ENCODE measurements at regions not wholly inside any gene's neighbourhood (a gene's known extent, or its start where the extent isn't known, plus 50 kb on each side); places are given as distances from the start of the nearest gene placed in this dataset.

DNA sequence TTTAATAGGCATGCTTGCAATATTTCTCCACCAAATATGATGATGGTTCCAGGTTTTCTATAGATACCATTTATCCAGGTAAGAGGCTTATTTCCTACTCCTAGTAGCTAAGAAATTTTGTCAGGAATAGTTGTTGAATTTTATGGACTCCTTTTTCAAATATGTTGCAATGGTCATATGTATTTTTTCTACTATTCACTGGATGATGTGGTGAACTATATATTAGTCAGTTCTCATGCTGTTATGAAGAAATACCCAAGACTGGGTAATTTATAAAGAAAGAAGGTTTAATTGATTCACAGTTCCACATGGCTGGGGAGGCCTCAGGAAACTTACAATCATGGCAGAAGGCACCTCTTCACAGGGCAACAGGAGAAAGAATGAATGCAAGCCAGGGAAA is 141.1 kb upstream of the NR3C1 start:
- no peaks in the 10 kb centered on the region for H3K36me3 ChIP-seq (ENCODE audit: control insufficient read depth in 4 of 4, insufficient read depth in 4 of 4, low read length in 3 of 4)
- POLR2A ChIA-PET = no interaction called here

DNA sequence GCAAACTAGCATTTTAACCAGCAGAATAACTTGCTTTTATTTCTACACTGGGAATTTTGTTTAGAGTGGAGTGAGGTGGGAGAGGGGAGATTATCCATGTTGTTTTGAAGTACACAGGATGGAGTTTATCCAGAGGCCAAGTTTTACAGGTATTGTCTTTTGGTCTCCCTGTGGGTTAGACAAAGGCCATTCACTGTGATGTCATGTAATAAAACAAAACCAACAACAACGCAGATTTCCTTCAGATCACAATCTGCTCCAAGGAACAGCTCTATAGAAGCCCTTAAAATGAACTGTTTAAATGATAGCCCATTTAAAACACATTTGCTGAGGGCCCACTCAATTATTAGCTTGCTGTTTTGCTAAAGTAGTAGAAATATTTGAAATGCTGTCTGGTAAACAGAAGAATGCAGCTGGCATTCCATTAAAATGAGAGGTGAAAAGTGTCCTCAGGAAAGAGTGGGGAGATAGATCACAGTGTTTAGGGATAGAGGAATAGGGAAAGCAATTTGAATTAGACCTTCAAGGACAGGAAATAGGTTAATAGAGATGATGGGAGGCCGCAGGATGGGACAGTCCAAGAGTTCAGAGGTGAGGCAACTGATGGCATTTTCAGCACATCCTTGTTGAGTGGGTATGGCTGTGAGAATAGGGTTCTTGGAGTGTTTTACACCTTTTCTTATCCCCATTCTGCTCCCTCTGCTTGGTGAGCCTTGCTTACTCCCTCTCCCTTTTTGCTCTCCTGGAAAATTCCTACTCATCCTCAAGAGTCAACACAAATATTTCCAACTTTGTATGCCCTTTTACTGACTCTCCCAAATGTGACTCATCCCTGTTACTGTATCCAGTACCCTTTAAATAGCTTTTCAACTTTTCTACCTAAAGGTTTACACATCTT is 140.1 kb upstream of the NR3C1 start:
- Histone ChIP-seq H3K4me3 (ENCODE audit: control insufficient read depth in 1 of 7, extremely low read depth in 1 of 7, insufficient read depth in 4 of 7, low read depth in 2 of 7, low read length in 6 of 7) (no peak overlapping the region), H3K27me3 (replicated peaks in 2 of 5; ENCODE audit: control insufficient read depth in 4 of 5, insufficient read depth in 5 of 5, low read length in 4 of 5) (no peaks in the 10 kb centered on the region), H3K36me3 (ENCODE audit: control insufficient read depth in 4 of 4, insufficient read depth in 4 of 4, low read length in 3 of 4) (no peaks in the 10 kb centered on the region), H3K4me1 (ENCODE audit: control extremely low read depth in 1 of 4, control insufficient read depth in 4 of 4, insufficient read depth in 4 of 4, low read length in 3 of 4) (no peaks in the 10 kb centered on the region), H3K27ac (ENCODE audit: insufficient read depth in 1 of 2, low read depth in 1 of 2, low read length in 2 of 2, poor library complexity in 1 of 2, severe bottlenecking in 2 of 2) (no peak overlapping the region), H3K9me3 (ENCODE audit: control extremely low read depth in 1 of 5, control insufficient read depth in 4 of 5, insufficient read depth in 2 of 5, low read depth in 1 of 5, low read length in 4 of 5) (peaks cover 0 to 12% (median 5%) of the 10 kb centered on the region in 5 experiments)
- WGBS (ENCODE audit: insufficient coverage) = no CpG with 5 or more reads among the region's 2 CpGs
- no peak for DNase-seq
- CTCF ChIA-PET = no interaction called here
- POLR2A ChIA-PET = no interaction called here

More for the DNA sequence above, 141.1 kb upstream of the NR3C1 start:
- H3K4me3 ChIP-seq (ENCODE audit: control insufficient read depth in 1 of 7, extremely low read depth in 1 of 7, insufficient read depth in 4 of 7, low read depth in 2 of 7, low read length in 6 of 7) = no peak overlapping the region
- CTCF ChIA-PET = no interaction called here
- H3K27me3 ChIP-seq (replicated peaks in 2 of 5; ENCODE audit: control insufficient read depth in 4 of 5, insufficient read depth in 5 of 5, low read length in 4 of 5) = no peaks in the 10 kb centered on the region
- H3K4me1 ChIP-seq (ENCODE audit: control extremely low read depth in 1 of 4, control insufficient read depth in 4 of 4, insufficient read depth in 4 of 4, low read length in 3 of 4) = no peaks in the 10 kb centered on the region
- H3K27ac ChIP-seq (ENCODE audit: insufficient read depth in 1 of 2, low read depth in 1 of 2, low read length in 2 of 2, poor library complexity in 1 of 2, severe bottlenecking in 2 of 2) = no peak overlapping the region
- H3K9me3 ChIP-seq (ENCODE audit: control extremely low read depth in 1 of 5, control insufficient read depth in 4 of 5, insufficient read depth in 2 of 5, low read depth in 1 of 5, low read length in 4 of 5) = peaks cover 0 to 4% (median 4%) of the 10 kb centered on the region in 5 experiments
- no peak for DNase-seq

DNA sequence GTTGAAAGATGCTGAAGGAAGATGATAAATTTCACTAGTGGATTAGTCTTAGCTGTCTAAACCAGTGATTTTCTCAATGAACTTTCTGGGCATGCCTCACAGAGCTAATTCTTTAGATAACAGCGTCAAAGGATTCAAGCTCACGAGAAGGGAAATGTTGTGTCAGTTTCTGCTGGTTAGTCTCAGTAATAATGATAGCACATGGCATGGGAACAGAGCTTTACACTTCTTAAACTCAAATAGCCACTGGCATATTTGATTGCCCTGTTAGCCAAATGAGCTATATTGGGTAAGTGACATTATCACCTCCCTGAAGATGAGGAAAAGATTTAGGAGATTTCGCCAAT is 139.3 kb upstream of the NR3C1 start:
- Histone ChIP-seq H3K36me3 (ENCODE audit: control insufficient read depth in 4 of 4, insufficient read depth in 4 of 4, low read length in 3 of 4) (no peaks in the 10 kb centered on the region), H3K4me3 (ENCODE audit: control insufficient read depth in 1 of 7, extremely low read depth in 1 of 7, insufficient read depth in 4 of 7, low read depth in 2 of 7, low read length in 6 of 7) (no peak overlapping the region), H3K27ac (ENCODE audit: insufficient read depth in 1 of 2, low read depth in 1 of 2, low read length in 2 of 2, poor library complexity in 1 of 2, severe bottlenecking in 2 of 2) (no peak overlapping the region), H3K9me3 (ENCODE audit: control extremely low read depth in 1 of 5, control insufficient read depth in 4 of 5, insufficient read depth in 2 of 5, low read depth in 1 of 5, low read length in 4 of 5) (peaks cover 0 to 12% (median 5%) of the 10 kb centered on the region in 5 experiments), H3K27me3 (replicated peaks in 2 of 5; ENCODE audit: control insufficient read depth in 4 of 5, insufficient read depth in 5 of 5, low read length in 4 of 5) (no peaks in the 10 kb centered on the region), H3K4me1 (ENCODE audit: control extremely low read depth in 1 of 4, control insufficient read depth in 4 of 4, insufficient read depth in 4 of 4, low read length in 3 of 4) (no peaks in the 10 kb centered on the region)
- CTCF ChIA-PET = no interaction called here
- WGBS (ENCODE audit: insufficient coverage) = 100% methylated on average over 2 of the region's 3 CpGs
- POLR2A ChIA-PET = interaction anchor here (0.5 kb wide), 1 partner anchor 315 kb away, joined by 4 read pairs; no protein-coding TSS in a partner anchor
- no peak for DNase-seq

DNA sequence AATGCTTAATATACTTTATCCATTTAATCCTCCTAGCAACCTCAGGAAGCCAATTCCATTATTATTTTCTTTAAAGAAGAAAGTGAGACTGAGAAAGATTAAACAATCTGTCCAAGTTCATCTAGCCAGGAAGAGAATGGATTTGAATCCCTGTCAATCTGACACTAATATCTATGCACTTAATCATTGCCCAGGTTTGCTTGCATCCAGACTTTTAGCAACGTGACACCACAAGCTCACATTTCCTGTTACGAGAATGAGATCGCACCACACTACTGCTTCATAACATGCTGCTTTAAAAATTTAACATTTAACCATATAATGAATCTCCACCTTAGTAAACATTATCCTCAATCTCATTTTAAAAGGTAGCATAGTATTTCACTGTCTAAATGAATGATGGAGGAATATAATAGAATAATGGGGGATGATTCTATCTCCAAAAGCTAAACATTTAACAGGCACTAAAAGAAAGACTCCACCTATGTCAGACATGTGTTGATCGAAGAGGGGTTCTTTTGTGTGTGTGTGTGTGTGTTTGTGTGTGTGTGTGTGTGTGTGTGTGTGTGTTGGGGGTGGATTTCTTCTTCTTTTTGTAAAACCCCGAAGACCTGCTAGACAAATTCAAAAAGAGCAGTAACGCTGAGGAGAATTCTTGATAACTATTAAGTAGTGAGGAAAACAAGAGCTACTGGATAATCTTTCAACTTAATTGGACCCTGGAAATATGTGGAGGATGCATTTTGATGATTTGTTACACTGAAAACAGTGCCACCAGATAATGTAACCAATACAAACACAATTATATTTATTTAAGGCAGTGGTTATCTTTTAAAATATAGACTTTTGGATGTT is 138.7 kb upstream of the NR3C1 start:
- Histone ChIP-seq H3K27ac (ENCODE audit: insufficient read depth in 1 of 2, low read depth in 1 of 2, low read length in 2 of 2, poor library complexity in 1 of 2, severe bottlenecking in 2 of 2) (no peak overlapping the region), H3K36me3 (ENCODE audit: control insufficient read depth in 4 of 4, insufficient read depth in 4 of 4, low read length in 3 of 4) (no peaks in the 10 kb centered on the region), H3K9me3 (ENCODE audit: control extremely low read depth in 1 of 5, control insufficient read depth in 4 of 5, insufficient read depth in 2 of 5, low read depth in 1 of 5, low read length in 4 of 5) (peaks cover 0 to 12% (median 4%) of the 10 kb centered on the region in 5 experiments), H3K4me1 (ENCODE audit: control extremely low read depth in 1 of 4, control insufficient read depth in 4 of 4, insufficient read depth in 4 of 4, low read length in 3 of 4) (no peaks in the 10 kb centered on the region), H3K27me3 (replicated peaks in 2 of 5; ENCODE audit: control insufficient read depth in 4 of 5, insufficient read depth in 5 of 5, low read length in 4 of 5) (no peaks in the 10 kb centered on the region), H3K4me3 (ENCODE audit: control insufficient read depth in 1 of 7, extremely low read depth in 1 of 7, insufficient read depth in 4 of 7, low read depth in 2 of 7, low read length in 6 of 7) (no peak overlapping the region)
- ChIA-PET POLR2A (no interaction called here), CTCF (no interaction called here)
- 79% methylated on average over 4 of the region's 6 CpGs for WGBS (ENCODE audit: insufficient coverage)
- DNase-seq = no peak

DNA sequence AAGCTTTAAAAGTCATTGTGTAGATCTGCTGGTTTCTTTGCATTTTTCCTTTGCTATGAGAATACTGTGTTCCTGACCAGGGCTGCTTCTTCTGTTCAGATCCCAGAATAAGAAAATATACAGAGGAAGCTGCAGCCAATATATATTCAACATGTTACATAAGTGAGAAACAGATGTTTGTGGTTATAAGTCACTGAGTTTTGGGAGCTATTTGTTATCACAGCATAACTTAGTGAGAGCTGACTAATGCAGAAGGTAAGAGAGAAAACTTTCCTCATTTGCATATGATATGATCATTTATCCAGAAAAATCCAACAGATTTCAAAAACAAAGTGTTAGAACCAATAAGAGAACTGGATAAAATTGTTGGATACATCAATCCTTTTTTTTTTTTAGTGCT is 136.3 kb upstream of the NR3C1 start:
- Histone ChIP-seq H3K4me3 (ENCODE audit: control insufficient read depth in 1 of 7, extremely low read depth in 1 of 7, insufficient read depth in 4 of 7, low read depth in 2 of 7, low read length in 6 of 7) (no peak overlapping the region), H3K4me1 (ENCODE audit: control extremely low read depth in 1 of 4, control insufficient read depth in 4 of 4, insufficient read depth in 4 of 4, low read length in 3 of 4) (no peaks in the 10 kb centered on the region), H3K27ac (ENCODE audit: insufficient read depth in 1 of 2, low read depth in 1 of 2, low read length in 2 of 2, poor library complexity in 1 of 2, severe bottlenecking in 2 of 2) (no peak overlapping the region), H3K36me3 (ENCODE audit: control insufficient read depth in 4 of 4, insufficient read depth in 4 of 4, low read length in 3 of 4) (no peaks in the 10 kb centered on the region), H3K9me3 (ENCODE audit: control extremely low read depth in 1 of 5, control insufficient read depth in 4 of 5, insufficient read depth in 2 of 5, low read depth in 1 of 5, low read length in 4 of 5) (peaks cover 0 to 12% (median 2%) of the 10 kb centered on the region in 5 experiments), H3K27me3 (replicated peaks in 2 of 5; ENCODE audit: control insufficient read depth in 4 of 5, insufficient read depth in 5 of 5, low read length in 4 of 5) (no peaks in the 10 kb centered on the region)
- no peak for DNase-seq
- ChIA-PET POLR2A (no interaction called here), CTCF (interaction anchor here (0.7 to 0.8 kb wide), 2 partner anchors 91 to 143 kb away, joined by 4 read pairs; no protein-coding TSS in a partner anchor)

DNA sequence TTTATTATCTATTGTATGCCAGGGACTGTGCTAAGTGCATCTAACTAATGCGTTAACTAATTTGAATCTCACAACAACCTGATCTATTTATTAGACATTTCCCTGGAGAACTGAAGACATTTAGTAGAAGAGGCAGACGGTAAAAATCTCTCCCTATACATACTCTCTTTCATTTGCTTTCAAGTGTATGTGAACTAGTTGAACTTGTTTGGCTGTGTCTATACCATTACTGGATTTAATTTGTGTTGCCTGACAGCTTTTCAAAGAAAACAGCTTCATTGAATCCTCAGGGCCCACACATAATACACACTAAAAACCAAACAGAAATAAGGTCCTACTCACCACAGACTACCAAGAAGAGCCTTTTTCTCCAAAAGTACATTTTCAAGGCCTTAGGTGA is 133.6 kb upstream of the NR3C1 start:
- POLR2A ChIA-PET = no interaction called here
- DNase-seq = no peak
- Histone ChIP-seq H3K4me1 (ENCODE audit: control extremely low read depth in 1 of 4, control insufficient read depth in 4 of 4, insufficient read depth in 4 of 4, low read length in 3 of 4) (no peaks in the 10 kb centered on the region), H3K27me3 (replicated peaks in 2 of 5; ENCODE audit: control insufficient read depth in 4 of 5, insufficient read depth in 5 of 5, low read length in 4 of 5) (no peaks in the 10 kb centered on the region), H3K27ac (ENCODE audit: insufficient read depth in 1 of 2, low read depth in 1 of 2, low read length in 2 of 2, poor library complexity in 1 of 2, severe bottlenecking in 2 of 2) (no peak overlapping the region), H3K4me3 (ENCODE audit: control insufficient read depth in 1 of 7, extremely low read depth in 1 of 7, insufficient read depth in 4 of 7, low read depth in 2 of 7, low read length in 6 of 7) (no peak overlapping the region), H3K36me3 (ENCODE audit: control insufficient read depth in 4 of 4, insufficient read depth in 4 of 4, low read length in 3 of 4) (no peaks in the 10 kb centered on the region), H3K9me3 (ENCODE audit: control extremely low read depth in 1 of 5, control insufficient read depth in 4 of 5, insufficient read depth in 2 of 5, low read depth in 1 of 5, low read length in 4 of 5) (peaks cover 0 to 19% (median 2%) of the 10 kb centered on the region in 5 experiments)
- CTCF ChIA-PET = no interaction called here
- 100% methylated on average over 1 of the region's 2 CpGs for WGBS (ENCODE audit: insufficient coverage)

DNA sequence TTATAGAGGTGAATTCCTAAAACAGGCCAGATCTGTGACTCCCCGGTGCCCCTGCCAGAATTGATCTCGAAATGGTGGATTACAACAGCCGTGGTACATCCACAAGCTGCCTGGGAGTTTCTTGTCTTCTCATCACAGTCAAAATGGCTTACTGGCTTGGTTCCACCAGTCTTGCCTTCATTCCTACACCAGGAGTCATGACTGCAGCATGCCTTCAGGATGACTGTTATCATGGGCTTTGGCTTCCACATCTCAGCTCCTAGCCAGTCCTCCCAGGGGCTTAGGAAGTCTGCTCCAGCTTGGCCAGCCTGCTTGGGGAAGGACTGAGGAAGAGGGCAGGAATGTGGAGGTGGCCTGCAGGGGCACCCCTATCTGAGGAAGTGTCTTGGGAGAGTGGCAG is 132.9 kb upstream of the NR3C1 start:
- 94% methylated on average over 3 of the region's 3 CpGs for WGBS (ENCODE audit: insufficient coverage)
- Histone ChIP-seq H3K27ac (ENCODE audit: insufficient read depth in 1 of 2, low read depth in 1 of 2, low read length in 2 of 2, poor library complexity in 1 of 2, severe bottlenecking in 2 of 2) (no peak overlapping the region), H3K27me3 (replicated peaks in 2 of 5; ENCODE audit: control insufficient read depth in 4 of 5, insufficient read depth in 5 of 5, low read length in 4 of 5) (no peaks in the 10 kb centered on the region), H3K4me3 (ENCODE audit: control insufficient read depth in 1 of 7, extremely low read depth in 1 of 7, insufficient read depth in 4 of 7, low read depth in 2 of 7, low read length in 6 of 7) (no peak overlapping the region), H3K9me3 (ENCODE audit: control extremely low read depth in 1 of 5, control insufficient read depth in 4 of 5, insufficient read depth in 2 of 5, low read depth in 1 of 5, low read length in 4 of 5) (peaks cover 0 to 19% (median 2%) of the 10 kb centered on the region in 5 experiments), H3K4me1 (ENCODE audit: control extremely low read depth in 1 of 4, control insufficient read depth in 4 of 4, insufficient read depth in 4 of 4, low read length in 3 of 4) (no peaks in the 10 kb centered on the region), H3K36me3 (ENCODE audit: control insufficient read depth in 4 of 4, insufficient read depth in 4 of 4, low read length in 3 of 4) (no peaks in the 10 kb centered on the region)
- CTCF ChIA-PET = no interaction called here
- no peak for DNase-seq
- POLR2A ChIA-PET = no interaction called here

Data from common myeloid progenitor, CD34-positive (primary cell).